Limb (tissue), 2 donors: ENCODE measurements at regions not wholly inside any gene's neighbourhood (a gene's known extent, or its start where the extent isn't known, plus 50 kb on each side); places are given as distances from the start of the nearest gene placed in this dataset.
"Not testable (repeated sequence)": the region's sequence is repeated elsewhere in the genome, so short reads cannot be mapped to it uniquely, and the experiment has no call there.

Experiments used
- DNase-seq, 2 donors: peaks; one replicate each; pipeline ENCODE4 v3.0.0-alpha.2; 2016; ENCODE audit errors: extremely low spot score in 2 of 2

DNA sequence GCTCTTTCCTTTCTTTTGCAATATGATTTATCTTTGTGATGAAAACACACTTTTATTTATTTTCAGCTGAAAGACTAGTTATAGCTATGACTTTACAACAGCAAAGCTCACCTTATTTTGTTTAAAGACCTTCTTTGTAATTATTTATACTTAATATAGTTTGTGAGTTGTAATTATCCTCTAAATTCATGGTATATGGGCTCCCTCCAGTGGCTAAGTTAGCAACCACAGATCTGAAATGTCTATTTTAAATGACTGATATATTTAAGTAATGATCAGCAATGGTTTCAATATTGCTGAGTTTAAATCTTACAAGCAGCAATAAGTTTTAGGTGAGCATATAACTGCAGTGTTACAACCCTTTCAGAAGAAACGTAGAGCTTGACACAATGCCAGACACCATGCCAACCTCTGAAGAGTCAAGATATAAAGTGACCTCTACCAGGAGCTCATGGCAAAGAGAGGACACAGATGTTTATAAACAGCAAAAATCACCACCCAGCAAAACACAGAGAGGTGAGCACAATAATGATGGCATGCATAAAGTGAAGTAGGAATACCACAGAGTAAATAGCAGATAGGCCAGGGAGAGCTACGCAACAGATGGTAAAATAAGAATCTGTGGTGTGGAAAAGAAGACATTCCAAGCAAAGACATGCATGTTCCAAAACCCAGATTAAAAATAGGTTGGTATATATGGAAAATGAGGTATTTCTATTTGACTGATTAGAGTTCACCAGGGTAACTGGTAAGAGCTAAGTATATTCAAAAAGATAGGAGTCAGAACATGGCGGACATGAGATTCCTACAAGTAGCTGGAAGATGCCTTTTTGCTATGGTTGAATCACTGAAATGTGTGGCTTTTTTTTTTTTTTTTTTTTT, 143.7 kb upstream of the ZNF385D start:
- peak in 1 of 2 donors; percentile 61 for DNase-seq

DNA sequence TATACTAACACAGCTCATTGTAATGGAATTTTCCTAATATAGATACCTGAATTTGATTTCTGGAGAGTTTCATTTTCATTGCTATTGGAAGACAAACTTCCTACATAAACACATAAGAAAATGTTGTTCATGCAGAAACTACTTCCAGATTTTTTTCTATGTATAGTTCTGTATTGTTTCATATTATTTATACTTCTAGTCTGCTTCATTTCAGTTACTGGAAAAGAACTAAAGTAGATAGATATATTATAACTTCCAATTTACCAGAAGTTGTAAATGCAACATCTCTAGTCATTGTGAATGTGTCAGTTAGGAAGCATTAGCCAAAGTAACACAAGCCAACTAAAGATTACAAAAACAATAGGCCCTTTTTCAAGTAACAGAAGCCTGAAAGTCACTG, 147.3 kb upstream of the ZNF385D start:
- DNase-seq: no peak

DNA sequence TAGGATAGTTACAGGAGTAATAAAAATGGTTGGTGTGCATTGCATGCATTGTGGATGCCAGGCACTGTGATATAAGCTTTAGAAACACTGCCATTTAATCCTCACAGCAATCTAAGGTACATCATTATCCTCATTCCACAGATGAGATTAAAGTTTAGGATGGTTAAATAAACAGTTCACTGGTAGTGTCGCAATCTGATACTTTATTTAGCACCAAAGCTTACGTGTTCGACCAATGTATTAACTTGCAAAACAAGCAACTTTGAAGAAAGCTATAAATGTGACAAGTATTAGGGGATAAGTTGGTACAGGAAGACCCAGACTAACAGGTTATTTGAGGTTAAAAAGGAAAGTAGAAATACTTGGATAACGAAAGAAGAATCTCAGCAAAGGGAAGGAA, 150.5 kb upstream of the ZNF385D start:
- DNase-seq: no peak

DNA sequence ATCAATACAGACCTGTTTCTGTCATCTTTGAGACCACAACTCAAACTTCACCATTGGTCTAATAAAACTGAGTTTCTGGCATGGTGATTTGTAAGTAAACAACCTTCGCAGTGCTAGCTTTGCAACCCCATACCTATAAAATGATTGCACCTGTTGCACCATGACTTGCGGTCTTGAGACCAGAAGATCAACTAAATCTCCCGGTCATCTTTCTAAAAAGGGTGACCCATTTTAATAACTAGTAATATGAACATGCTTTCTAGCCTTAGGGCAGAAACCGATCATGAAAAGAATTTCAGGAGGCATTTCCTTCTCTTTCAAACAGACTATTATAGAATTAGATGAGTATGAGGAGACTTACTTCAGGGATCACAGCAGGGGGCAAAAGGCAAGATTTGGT, 151.9 kb upstream of the ZNF385D start:
- no peak for DNase-seq

DNA sequence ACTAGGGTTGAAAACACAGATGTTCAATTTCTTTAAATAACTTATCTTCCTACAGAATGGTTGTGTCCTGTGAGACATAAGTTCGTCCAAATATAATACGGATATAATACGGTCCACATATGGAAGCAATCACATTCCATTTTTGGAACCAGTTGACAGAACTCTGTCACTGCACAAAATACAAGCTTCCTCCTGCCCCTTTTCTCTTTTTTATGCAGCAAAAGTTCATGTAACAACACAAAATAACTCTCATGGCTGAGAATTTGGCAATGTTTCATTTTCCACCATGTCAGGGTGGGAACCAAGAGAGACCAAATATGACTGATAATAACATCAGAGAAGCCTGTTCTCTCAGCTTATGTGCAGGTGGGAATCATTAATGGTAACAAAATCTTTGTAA, 158.1 kb upstream of the ZNF385D start:
- peak in 1 of 2 donors; percentile 81 for DNase-seq

DNA sequence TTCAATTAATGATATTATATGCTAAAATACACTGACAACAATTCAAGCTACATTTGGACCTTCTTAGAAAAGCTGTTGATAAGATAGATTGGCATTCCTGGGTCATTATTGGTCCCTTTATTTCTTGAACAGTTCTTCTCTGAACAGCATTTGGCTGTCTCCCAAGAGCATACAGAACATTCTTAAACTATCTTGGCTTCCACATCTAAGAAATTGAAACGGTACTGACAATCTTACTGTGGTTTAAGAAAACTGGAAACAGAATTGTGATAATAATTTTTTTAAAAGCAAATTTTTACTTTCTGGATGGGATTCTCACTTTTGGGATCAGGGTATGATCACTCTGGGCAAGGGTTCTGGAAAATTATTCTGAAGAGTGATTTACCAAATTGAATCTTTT, 161.7 kb upstream of the ZNF385D start:
- DNase-seq: no peak

DNA sequence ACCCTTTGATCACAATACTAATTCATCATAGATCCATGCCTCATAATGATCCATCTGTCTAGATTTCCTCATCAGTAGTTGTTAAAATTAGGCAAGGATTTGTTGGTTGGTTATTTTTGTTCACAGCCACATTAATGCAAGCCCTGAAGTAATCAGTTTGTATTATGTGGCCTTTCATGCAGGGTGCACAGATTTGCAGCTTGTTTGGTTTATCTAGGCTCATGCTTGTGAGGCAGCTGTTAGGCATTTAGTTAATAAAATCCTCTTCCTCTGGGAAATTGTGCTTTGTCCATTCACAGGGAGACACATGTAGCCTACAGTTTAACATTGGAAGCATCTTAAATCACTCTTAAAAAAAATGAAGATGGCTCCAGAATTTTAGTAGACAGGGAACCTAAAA, 162.8 kb upstream of the ZNF385D start:
- no peak for DNase-seq

DNA sequence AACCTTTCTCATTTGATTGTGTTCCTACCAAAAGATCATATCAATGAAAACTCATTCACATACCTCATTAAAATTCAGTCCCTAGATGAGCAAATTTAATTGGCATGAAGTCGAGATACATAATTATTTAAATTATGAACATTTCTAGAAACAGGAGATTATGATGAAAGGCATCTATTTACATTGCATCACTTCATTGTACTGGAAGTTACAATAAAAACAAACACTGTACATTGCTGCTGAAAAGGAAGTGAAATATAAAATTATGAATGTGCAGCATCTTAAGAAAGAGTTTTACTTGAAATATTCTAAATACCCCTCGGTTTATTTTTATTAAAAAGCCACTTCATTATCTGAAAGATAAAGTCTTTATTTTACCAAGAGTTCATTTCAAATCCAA, 163.4 kb upstream of the ZNF385D start:
- no peak for DNase-seq

DNA sequence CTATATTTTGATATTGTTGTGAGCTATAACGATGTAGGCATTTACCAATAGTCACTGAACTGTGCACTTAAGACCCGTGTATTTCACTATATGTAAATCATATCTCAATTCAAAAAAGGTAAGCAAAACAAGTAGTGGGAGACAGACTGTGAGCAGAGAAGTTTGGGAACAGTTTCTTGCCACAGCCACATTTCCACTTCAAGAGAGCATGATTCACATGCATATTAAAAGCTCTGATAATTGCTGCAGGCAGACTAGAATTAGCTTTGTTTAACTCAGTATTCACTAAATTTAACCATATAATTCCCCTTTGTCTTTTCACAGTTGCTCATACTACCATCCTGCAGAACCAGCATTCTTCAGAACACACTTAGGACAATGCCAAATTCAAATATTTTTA, 168.4 kb upstream of the ZNF385D start:
- DNase-seq: no peak

DNA sequence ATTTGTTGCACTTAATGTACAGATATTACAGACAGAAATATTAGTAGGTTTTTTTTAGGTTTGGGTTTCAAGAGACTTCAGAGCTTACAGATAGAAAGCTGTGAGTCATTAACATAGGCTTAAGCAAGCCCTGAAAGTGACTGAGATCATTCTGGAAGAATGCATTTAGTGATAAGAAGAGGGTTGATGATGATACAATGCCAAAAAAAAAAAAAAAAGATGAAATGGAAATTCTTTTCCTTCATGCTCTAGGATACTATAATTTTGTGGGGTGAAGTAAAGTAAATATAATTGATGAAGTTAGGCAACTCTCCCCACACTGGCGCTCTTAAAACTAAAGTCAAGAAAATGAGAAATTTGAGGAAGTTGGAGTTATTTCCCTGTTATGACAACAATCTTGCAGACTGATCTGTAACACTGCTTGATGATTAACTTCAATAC, 169.4 kb upstream of the ZNF385D start:
- DNase-seq: no peak

DNA sequence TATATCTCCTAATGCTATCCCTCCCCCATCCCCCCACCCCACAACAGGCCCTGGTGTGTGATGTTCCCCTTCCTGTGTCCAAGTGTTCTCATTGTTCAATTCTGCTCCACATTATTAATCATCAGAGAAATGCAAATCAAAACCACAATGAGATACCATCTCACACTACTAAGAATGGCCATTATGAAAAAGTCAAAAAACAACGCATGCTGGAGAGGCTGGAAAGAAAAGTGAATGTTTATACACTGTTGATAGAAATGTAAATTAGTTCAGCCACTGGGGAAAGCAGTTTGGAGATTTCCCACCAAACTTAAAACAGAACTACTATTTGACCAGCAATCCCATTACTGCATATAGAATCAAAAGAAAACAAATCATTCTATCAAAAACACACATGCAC, 172.1 kb upstream of the ZNF385D start:
- DNase-seq: not testable (repeated sequence)

DNA sequence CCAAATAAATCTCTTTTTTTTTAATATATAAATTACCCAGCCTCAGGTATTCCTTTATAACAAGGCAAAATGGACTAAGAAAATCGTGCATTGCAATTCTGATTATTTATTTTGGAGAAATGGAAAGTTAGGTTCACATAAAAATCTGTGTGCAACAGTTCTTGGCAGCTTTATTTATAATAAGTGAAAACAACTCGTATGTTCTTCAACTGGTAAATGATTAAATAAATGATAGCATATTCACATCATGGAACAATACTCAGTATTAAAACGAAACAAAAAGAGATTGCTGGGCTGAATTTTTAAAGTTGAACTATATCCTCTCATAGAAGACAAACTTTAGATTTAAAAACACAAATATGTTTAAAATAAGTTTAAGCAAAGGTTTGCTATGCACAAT, 176.3 kb upstream of the ZNF385D start:
- no peak for DNase-seq

DNA sequence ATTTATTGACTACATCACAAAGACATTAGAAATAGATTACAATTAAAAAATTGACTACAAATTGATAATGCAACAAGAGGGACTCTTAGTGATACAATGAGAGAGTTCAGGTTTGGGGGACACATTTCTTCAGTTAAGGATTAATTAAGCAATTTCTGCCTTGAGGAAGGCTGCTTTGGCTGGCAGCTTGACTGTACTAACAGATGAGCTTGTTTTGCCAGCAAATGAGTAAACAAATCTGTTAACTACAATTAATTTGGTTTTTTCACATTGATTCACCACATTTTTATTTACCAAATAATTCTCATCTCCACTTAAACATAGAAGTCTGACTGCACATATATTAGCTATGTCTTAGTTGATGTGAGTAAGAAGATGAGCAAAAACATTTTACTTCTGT, 183.6 kb upstream of the ZNF385D start:
- DNase-seq: no peak

DNA sequence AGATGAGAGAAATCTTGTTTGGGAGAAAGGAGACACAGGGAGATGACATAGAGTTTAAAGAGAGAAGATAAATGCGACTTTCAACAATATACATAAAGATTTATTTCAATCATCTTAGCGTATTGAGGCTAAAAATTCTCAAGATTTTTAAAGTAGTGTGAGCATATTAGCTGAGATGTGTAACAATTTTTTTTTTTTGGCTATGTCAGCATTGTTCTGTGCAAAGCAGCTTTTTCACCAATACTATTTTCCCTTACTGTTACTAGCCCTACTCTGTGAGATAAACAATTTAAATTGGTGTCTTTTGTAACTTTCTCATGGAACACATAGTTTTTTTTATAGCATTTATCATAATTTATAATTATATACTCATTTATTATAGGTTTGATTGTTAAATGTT, 185.2 kb upstream of the ZNF385D start:
- DNase-seq: no peak

DNA sequence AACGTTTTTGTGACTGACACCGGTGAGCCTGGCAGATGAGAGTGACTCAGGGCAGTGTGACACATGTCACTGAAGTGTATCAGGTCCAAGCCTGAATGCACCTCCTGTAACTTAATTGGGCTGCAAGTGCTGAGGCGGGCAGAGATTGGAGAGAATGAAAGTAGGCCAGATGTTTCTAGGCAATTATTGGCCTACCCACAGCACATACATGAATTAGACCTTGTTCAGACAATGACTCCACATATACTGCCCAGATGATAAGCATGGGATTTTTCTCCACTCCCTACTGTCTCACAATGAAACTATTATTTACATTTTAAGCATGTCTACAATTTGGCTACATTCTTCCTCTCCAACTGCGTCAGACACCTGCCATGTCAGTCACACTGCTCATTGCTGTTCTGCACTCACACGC, 187.3 kb upstream of the ZNF385D start:
- no peak for DNase-seq

DNA sequence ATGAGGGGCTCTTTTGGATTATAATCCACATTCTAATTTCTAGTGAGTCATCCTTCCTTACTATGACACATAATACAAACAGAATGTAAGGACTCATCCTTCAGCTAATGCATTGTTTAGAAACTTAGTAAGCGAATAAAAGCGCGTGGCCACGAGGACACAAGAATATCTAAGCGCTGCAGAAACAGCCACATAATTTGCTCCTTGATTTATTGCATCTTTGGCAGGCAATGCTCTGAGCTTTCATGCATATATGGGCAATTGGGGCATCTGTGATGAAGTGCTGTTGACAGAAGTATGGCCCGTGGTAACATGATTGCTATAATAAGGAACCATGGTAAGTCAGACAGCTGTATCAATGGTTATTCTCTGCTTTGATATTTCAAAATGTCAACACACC, 191.3 kb upstream of the ZNF385D start:
- DNase-seq: peak in 1 of 2 donors; percentile 28

DNA sequence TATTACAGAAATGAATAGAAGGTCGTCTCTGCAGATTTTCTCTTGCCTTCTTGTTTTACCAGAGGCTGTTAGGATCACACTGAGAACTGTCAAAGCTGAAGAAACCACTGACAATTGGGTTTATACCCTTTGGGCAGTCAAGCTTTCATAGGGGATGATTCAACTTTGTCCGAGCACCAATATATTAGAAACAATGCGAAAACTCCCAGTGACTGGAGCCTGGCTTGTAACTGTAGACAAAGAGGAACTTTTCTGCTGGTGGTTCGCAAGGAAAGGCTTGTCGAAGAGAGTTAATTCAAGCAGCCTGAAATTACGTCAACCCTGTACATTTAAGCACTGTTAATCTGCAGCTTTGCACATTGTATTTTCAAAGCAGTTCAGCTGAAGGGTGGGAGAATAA, 193.2 kb upstream of the ZNF385D start:
- DNase-seq: no peak

DNA sequence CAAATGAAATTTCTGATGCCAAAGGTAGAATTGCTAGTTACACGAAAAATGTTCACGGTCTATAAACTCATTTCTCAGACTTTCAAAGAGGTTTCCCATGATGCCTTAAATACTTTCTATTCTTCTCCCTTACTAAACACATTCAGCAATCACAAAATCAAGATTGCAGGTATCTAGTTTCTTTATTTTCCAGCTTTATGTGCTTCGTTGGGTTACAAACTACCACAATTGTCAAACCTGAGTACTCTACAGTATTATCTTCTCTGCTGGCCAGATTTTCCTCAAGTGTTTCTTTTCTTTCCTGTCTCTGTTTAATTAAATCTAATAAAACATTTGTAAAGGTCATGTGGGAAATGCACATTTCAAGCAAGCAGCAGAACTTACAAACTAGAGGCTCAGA, 201.8 kb upstream of the ZNF385D start:
- no peak for DNase-seq

DNA sequence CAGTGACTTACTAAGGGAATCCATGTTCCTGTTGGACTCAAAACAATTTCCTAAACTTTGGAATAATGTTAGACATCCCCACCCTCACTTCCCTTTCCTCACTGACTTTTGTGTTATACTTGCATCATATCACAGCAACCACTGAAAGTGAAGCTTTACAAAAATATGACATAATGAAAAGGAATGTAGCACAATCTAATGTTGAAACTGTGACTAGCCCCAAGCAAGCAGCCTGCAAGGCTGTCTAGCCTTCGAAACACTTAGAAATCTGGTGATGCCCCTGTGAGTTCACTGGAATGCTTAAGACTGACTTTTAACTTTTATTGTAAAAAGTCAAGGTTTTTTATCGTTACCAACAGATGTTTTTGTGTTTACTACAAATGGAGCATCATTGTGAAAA, 203.7 kb upstream of the ZNF385D start:
- no peak for DNase-seq

DNA sequence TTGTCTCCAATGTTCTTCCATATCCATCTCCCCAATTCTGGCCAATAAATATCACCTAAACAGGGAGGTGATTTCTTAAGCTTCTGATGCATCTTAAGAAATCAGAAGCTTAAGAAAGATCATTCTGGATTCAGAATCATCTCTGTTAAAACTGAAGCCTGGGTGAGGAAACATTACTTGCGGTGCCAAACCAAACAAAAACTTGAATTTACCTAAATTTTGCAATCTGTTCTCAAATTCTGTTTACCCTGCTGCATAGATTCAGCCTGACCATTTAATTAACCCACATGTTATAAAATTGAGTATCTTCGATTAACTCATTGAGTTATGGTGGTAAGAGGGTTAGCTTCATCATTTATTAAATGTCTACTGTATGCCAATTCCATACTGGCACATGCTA, 204.4 kb upstream of the ZNF385D start:
- DNase-seq: no peak

DNA sequence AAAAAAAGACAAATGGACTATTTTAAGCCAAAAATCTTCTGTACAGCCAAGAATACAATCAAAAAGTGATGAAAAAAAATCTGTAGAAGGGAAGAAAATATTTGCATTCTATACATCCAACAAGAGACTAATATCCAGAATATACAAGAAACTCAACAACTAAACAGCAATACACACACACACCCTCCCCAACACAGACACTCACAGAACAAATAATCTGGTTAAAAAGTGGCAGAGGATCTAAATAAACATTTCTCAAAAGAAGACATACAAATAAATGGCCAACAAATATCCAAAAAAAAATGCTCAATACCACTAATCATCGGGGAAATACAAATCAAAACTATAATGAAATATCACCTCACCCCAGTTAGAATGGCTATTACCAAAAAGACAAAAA, 209.0 kb upstream of the ZNF385D start:
- no peak for DNase-seq

DNA sequence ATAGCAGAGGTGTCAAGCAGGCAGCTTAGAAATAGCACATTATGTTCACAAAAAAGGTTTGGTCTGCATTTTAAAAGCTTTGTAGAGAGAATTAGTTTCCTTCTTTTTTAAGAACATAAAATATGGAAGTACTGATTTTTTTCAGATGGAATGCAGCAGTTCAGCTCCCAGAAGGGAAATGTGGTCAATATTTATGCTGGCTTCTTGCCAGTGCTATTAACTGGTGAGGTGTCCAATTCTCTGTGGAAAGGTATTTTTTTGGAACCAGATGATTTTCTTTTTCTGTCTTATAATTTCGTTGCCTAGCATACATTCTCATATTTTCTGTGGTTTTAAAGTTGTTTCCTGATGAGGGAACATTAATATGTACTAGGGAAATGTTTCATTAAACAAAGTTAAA, 211.4 kb upstream of the ZNF385D start:
- DNase-seq: no peak

DNA sequence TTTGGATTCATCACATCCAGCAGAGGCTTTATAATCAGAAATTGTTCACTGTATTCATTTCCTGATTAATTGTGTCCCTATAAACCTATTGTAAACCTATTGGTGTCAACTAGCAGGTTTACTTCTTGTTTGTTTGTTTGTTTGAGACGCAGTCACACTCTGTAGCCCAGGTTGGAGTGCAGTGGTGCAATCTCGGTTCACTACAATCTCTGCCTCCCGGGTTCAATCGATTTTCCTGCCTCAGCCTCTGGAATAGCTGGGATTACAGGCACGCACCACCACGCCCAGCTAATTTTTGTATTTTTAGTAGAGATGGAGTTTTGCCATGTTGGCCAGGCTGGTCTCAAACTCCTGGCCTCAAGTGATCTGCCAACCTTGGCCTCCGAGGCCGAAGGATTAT, 215.4 kb upstream of the ZNF385D start:
- DNase-seq: not testable (repeated sequence)

DNA sequence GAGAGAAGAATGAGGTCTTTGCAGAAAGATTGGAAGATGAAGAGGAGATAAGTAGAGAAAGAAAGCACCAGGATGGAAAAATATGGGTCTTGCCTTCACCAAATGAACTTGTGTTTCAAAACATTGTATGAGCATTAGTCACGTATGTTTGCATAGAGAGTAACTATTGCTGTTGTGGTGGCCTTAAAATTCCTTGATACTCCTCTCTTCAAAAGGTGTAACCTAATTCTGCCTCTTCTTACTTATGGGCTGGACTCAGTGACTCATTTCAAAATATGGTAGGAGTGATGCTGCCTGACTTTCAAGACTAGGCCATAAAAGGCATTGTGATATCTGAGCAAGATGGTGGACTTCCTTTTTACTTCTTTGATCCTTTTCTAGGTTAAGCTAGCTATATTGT, 228.7 kb upstream of the ZNF385D start:
- no peak for DNase-seq
